ENCODE measurements at regions not wholly inside any gene's neighbourhood (a gene's known extent, or its start where the extent isn't known, plus 50 kb on each side); places are given as distances from the start of the nearest gene placed in this dataset.
"Not testable (repeated sequence)": the region's sequence is repeated elsewhere in the genome, so short reads cannot be mapped to it uniquely, and the experiment has no call there.

DNA sequence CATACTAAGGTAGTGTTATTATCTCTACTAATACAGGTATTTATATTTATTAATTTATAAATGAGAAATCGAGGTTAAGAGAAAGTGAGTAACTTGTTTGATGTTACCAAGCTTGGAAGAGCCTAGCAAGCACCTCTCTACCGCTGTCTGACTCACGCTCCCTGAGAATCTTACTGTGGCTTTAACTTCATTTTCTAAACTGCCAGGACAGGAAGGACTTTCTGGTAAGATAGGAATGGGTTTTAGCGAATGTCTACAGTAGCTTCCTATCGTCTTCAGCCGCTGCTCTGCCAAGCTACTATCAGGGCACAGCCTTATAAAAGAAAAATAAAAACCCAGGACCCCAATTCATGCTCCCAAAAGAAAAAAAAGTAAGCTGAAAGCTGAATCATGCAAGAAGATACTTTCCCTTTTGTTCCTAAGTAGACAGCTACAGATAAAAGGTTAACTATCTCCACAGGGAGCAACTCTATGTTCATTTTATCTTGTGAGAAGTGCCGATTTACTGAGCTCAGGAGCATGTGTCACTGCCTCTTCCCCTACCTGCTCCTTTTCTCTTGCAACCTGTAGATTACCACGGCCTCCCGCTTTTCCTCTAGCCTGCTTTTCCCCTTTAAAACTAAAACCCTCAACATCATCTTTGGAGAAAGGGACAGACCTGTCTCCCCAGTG is 60.2 kb downstream of the THNSL1 start:
- DNase-seq (ENCODE audit: low read depth, low spot score): no peak

DNA sequence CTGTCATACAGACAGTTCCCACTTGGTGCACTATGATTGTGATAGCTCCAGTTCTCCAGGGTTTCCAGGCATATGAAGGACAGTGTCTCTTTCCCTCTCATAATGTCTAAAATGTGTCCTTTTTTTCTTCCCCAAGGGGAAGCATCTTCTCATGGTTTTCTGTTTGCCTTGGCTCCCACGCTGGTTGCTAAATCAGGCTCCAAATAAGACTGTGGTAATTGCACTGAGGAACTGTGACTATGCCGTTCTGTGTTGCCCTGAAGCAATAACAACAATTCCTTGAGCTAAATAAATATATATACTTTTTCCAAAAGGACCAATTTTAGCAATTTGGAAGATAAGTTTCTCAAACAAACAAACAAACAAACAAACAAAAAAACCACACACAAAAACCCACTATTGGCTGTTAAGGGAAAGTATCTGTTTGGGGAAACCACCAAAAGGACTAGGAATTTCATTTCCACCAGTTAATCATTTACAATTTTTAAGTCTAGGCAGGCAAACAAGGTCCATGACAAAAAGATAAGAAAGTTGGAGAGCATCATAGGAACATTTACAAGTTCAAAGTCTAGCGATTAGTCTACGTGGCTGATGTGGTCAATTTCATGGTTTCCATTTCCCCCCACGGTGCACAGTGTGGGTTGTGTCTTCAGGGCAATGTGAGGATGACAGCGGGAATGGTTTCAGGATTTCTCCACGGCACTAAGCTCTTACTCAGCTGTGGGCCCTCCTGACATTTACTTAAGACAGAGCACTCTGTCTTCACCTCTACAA is 62.4 kb downstream of the THNSL1 start:
- no peak for DNase-seq (ENCODE audit: low read depth, low spot score)

DNA sequence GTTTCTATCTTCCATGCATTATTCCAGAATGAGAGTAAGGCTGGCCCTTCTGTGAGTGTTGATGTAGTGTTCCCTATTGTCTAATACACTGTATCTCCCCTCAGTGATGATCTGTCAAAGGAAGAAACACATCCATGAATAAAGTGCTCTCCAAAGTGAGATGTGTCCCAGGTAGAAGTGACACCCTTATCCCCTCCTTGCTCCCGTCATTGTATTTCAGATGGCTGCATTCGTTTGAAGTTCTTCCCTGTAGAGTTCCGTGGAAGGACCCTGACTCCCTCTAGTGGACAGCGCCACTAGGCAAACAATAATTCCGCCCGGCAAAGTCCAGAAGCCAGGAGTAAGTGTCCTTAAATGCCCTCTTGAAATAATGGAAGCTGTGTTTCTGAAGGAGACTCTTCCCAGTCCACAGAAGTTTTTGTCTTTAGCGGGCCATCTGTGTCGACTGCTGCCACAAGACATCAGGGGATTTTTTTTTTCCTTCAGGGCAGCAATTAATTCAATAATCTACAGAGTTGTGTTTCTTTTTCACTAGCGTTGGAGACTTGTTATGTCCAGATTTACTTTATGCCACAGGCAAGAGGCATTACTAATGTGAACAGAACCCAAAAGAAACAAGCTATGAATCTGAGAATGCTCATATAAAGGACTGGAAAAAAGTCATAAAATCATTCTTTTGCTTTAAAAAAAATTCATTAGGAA is 64.6 kb downstream of the THNSL1 start:
- DNase-seq (ENCODE audit: low read depth, low spot score): peak; percentile 94

DNA sequence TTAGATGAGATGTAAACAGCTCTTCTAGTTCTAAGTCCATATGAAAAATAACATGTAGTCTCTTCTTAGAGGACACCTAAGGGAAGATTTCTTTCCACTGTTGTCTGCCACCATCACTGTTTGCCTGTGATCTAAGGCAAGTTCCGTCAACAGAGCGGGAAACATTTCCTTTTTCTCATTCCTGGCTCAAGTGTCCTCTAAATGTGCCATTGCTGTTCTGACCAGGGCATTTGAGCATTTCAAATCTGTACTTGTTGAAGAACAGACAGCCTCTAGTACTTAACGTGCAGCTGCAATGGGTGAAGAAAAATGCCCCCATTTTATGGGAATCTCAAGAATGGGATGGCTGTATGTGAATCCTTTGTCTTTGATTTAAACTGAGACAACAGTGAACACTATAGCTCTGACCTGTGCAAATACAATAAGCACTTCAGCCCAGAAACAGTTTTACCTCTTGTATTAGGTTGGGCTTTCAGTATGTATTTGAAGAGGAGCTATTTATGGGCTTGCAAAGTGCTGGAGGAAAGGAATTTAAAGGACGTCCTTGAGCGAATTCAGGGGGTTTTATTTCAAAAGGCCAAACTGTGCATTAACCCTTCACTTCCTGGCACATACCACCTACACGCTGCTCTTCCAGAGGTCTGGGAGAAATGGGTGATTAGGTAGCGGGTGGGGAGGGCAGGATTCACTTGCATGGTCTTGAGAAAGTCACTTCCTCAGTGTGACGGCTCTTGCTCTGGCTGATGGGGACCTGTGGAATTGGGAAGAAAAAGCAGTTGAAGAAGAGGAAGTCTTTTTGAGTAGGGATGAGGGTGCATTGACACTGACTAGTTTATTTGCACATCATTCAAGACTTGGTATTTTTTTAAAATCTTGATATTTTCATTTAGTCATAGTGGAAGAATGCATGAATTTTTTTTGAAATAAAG is 66.1 kb downstream of the THNSL1 start:
- no peak for DNase-seq (ENCODE audit: low read depth, low spot score)

DNA sequence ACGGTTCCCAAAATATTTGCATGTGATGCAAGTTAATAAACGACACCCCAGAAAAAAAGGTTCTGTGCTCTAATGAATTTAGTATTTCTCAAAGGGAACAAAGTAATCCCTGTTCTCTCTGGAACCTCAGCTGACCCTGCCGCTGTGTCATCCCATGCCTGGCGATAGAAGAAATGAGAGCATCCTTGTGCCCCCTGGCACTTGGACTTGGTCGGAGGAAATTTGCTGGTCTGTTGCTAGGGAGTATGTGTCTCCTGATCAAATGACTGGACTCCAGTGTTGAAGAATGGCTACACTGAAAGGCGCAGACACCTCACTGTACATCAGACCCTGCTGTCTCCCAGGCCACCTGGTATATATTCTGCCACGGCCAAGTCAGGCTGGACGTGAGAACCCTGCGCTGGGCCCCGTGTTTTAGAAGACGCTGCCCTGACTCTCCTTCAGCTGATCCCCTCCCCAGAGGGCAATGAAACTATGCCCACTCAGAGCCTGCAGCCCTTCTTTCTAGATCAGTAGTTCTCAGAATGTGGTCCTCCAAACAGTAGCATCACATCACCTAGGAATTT is 67.2 kb downstream of the THNSL1 start:
- no peak for DNase-seq (ENCODE audit: low read depth, low spot score)

DNA sequence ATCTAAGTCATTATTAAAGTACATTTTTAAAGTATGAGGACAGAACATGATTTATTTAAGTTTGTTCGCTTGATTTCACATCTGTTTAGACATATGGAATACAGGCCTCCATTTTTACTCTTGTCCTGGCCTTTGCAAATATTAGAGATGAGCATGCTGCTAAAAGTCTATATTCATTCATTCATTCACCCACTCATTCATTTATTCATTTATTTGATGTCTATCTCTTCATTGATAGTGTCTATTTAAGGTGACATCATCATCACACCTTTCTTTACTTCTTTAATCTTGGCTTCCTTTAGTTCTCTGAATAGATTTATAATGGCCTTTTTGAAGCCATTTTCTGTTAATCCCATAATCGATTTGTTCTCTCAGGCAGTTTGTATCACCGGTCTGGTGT is 68.0 kb downstream of the THNSL1 start:
- DNase-seq (ENCODE audit: low read depth, low spot score): no peak

DNA sequence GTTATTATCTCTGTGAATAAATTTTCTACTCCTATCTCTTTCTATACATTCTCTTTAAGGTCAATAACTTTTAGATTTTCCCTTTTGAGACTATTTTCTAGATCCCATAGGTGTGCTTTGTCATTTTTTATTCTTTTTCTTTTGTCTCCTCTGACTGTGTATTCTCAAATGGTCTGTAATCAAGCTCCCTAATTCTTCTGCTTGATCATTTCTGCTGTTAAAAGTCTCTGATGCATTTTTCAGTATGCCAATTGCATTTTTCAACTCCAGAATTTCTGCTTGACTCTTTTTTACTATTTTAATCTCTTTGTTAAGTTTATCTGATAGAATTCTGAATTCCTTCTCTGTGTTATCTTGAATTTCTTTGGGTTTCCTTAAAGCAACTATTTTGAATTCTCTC is 78.2 kb downstream of the THNSL1 start:
- no peak for DNase-seq (ENCODE audit: low read depth, low spot score)

DNA sequence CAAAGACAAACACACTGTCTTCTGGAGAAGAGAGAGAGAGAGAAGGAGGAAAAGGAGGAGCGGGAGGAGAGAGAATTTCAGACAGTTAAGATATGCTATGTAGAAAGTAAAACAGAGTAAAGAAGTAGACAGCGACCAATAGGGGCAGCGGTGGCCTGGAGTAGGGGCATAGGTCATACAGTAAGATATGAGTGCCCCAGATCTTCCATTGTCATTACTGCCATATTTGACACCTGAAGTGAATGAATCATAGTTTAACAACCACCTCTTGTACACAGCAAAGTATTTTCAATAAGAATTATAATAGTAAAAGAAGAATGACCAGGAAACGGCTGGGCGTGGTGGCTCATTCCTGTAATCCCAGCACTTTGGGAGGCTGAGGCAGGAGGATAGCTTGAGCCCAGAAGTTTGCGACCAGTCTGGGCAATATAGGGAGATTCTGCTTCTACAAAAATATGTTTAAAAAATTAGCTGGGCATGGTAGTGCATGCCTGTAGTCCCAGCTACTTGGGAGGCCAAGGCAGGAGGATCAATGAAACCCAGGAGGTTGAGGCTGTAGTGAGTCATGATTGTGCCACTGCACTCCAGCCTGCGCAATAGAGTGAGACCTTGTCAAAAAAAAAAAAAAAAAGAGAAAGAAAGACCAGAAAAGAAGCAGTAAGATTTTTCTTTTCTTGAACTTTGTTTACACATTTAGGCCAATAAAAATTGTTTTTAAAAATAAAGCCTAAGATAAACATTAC is 77.0 kb upstream of the GPR158 start:
- no peak for DNase-seq (ENCODE audit: low read depth, low spot score)

DNA sequence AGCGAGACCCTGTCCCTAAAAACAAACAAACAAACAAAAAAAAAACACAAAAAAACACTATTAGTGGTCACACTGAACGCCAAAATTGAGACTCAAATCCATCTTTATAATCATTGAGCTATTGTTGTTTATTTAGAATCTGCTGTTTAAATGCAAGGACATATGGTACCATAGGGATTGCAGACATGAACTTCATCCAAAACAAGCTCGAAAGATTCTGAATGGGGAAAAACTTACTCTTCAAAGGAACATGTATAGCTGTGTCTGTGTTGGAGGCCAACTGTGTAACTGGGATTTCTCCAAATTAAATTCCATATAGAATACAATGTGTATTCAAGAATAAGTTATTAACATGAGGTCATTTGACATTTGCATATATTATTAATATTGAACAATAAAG is 74.7 kb upstream of the GPR158 start:
- no peak for DNase-seq (ENCODE audit: low read depth, low spot score)

DNA sequence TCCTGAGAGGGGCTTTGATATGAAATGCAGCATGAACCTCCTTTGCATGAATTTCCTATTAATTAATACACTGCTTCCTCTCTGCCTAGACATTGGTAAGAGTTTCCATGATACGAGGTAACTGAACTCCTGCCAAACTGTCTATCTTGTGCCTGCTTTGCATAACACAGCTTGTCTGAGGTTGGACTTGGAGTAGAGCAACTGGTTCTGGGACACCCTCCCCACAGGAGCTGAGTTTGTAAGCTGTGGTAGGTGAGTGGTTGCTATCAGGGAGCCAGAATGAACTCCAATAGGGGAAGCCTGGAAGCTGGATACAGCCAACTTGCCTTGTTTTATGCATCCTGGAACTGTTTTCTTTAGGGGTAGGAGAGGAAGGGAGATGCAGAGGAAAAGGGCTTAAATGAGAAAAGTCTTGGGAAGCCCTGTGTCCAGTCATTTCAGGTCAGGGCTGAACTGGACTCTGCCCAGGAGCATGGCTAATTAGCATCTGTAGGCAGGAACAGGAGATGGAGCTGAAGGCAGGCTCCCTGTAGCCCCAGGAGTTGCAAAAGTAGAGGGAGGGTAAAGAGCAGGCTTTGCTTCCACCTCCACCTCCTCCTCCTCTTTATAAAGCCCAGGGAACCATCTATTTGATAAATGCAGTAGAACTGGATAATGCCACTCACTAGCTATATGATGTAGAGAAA is 73.2 kb upstream of the GPR158 start:
- peak; percentile 76 for DNase-seq (ENCODE audit: low read depth, low spot score)

DNA sequence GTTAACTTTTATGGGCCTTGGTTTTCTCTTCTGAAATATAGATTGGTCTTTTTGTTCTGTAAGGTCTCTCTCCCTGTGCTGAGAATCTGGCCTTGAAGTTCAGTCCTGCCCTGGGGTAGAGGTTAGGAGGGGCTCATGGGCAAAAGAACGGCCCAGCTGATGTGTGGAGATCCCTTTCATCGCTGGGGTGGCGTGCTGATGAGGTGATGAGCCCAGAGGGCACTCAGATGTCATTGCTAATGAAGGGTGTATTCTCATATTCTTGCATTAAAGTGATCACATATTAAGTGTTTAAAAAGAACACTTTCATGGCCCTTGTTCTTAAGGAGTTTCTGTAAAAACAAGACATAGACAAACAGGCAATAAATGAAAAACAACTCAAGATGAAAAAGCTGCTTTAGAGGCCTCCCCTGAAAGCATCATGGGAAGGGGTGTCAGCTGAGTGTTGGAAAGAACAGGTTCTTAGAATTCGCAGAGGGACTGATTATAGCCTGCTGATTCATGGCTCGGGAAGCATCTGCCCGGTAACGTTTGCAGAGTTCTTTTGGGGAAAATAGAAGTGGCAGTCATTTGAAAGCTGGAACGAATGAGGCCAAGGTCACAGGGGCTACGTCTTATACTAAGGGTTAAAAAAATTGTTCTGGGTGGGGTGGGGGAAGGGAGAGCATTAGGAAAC is 72.5 kb upstream of the GPR158 start:
- no peak for DNase-seq (ENCODE audit: low read depth, low spot score)

DNA sequence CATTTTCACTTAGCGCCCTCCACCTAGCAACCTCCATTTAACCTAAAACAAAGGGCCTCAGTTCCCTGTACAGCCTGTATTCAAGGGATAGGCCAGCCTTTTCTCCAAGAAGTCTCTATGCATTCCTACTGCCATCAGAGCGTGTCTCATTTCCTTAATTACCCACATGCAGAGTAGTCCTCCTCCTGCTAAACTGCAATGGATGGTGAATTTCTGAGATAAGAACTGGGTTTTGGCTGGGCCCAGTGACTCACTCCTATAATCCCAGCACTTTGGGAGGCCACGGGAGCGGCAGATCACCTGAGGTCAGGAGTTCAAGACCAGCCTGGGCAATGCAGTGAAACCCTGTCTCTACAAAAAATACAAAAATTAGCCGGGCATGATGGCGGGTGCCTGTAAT is 71.1 kb upstream of the GPR158 start:
- DNase-seq (ENCODE audit: low read depth, low spot score): no peak

DNA sequence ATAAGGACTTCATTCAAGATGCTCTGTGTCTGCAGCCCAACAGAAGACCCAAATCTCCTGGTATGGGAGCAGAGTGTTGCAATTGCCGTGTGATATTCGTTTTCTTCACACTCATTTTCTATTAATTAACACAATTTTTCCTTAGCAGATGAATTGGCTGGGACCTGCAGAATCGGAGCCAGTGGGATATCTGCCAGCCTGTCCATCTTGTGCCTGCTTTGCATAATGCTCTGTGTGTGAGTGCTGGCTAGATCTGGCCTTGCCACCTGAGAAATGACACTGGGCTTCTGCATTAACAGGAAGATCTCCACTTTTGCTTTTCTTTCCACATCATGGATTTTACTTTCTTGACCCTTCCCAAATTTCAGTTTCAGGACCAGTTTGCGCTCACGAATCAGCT is 70.4 kb upstream of the GPR158 start:
- DNase-seq (ENCODE audit: low read depth, low spot score): no peak

DNA sequence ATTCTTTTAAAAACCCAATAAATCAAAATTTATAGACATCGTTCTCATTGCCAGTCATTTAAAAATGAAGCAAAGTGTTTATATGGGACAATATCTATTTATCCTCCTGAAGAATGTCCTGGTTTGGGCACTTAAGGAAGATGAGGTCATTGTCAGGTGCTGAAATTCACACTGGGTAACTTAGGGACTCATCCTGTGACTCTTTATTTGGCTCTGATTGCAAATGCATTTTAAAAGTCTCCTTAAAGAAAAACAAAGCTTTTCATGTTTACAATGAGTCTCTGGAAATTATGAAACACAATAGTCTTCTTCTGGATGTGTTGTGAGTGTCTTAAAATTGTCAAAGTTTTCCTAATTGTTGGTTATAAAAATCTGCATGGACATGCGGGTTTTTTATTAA is 69.5 kb upstream of the GPR158 start:
- DNase-seq (ENCODE audit: low read depth, low spot score): no peak

DNA sequence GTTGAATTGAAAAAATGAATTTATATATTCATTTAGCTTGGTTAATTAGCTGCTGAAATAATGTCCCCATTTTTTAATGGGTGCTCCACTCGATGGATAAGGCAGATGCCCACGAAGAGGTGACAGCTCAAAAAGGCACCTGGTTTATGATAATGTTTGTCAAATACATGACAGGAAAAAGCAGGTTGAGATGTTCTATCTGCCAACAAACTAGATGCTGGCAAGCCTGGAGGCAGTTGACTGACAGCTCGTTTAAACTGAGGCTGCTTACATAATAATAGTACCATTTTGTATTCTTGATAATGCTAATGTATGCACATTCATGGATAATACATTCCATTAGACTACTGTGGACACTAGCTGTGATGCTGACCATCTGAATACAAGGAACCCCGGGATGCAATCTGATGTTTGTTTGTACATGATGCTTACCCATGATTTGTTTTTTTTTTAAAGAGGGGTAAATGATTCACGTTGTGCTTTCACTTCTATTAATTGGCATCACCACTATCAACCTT is 69.0 kb upstream of the GPR158 start:
- DNase-seq (ENCODE audit: low read depth, low spot score): no peak

DNA sequence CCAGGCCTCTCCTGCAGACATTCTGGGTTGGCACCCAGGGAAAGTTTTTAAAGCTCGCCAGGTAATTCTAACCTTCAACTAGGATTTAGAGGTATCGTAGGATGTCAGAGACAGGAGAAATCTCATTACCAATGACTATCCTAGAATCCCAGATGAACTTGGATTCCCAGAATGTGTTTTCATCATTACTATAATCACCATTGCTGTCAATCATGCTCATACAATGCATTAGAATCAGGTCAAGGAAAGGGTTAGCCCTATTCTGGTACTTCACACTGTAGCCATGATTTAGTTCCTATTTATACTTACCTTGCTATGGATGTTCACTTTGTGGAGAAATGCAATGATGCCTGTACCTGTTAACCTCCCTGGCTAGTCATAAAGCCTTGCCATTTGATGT is 67.0 kb upstream of the GPR158 start:
- no peak for DNase-seq (ENCODE audit: low read depth, low spot score)

DNA sequence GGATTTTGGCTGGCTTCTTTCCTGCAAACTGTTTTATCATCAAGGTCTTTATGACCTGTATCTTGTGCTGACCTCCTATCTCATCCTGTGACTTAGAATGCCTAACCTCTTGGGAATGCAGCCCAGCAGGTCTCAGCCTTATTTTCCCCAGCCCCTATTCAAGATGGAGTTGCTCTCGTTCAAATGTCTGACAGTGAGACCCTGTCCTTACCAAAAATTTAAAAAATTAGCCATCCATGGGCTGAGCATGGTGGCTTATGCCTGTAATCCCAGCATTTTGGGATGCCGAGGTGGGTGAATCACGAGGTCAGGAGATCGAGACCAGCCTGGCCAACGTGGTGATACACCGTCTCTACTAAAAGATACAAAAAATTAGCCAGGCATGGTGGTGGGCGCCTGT is 64.9 kb upstream of the GPR158 start:
- DNase-seq (ENCODE audit: low read depth, low spot score): not testable (repeated sequence)

DNA sequence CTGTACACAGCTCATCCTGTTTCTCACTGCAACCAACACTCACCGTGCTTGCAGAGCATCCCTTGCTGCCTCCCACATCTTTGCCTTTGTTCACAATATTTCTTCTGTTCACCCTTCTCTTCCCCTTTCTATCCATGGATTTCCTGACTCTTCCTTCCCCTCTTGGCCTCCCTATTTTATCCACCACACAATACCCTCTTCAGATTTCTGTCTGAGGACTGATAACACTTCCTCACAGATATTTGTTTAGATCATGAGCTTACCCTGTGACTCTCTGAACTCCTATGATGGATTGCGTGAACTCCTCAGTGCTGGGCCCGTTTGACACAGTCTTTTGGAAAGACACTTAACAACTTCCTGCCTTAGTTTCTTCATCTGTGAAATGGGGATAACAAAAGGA is 62.8 kb upstream of the GPR158 start:
- no peak for DNase-seq (ENCODE audit: low read depth, low spot score)

Measured in astrocyte of the hippocampus (primary cell).